HuH-7.5 (cell line): ENCODE measurements at regions not wholly inside any gene's neighbourhood (a gene's known extent, or its start where the extent isn't known, plus 50 kb on each side); places are given as distances from the start of the nearest gene placed in this dataset.

Experiments
- DNase-seq: peaks from one replicate; pipeline ENCODE4 v3.0.0; 2011; ENCODE audit warnings: low spot score

DNA sequence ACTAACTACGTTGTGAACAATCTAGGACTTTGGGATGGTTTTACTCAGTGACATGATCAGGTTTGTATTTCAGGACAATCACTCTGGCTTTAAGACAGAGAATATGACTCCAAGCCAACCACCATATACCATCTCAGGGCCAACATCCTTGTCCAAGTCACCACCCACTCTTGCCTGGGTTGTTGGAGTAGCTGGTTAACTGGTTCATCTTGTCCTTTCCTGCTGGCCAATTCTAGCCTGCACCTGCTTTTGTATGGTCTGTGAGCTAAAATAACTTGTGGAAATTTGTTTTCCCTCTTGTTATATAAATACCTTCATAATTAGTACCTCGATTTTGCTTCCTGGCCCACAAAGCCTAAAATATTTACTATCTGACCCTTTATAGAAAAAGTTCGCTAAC is 306.8 kb upstream of the STT3B start:
- DNase-seq, result no peak

DNA sequence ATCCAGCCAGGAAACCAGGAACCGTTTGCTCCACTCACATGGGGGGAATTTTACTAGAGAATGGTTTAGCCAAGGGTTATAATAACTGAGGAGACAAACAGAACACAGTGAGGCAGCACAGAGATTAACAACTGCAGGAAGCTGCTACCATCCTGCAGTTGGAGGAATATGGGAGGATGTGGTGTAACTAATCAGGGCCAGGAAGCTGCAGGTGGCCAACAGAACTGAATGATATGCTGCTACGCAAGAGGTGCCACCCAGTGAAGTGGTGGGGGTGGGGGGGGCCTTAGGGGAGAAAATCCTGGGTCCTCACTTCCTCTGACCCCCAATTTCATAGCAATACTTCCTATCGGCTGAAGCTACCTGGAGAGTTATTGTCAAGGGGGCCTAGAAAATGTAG is 306.4 kb upstream of the STT3B start:
- DNase-seq, result no peak

DNA sequence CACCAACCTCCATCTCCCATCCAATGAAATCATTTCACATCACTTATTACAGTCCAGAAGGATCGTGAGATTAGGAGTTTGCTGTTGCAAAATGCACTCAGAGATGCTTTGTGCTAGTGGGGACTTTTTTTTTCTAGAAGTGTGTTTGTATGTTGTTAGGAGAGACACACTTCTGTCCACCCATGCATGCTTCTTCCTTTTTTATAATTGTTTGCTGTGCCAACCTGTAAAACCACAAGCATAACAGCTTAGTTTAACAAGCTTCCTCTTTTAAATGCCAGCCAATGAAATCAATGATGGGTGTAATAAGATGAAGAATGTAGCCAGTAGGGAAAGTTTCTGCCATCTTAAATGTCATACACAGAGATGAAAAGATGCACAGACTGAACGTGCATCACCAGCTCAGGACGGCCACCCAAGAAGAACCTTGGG is 305.6 kb upstream of the STT3B start:
- DNase-seq, result no peak

DNA sequence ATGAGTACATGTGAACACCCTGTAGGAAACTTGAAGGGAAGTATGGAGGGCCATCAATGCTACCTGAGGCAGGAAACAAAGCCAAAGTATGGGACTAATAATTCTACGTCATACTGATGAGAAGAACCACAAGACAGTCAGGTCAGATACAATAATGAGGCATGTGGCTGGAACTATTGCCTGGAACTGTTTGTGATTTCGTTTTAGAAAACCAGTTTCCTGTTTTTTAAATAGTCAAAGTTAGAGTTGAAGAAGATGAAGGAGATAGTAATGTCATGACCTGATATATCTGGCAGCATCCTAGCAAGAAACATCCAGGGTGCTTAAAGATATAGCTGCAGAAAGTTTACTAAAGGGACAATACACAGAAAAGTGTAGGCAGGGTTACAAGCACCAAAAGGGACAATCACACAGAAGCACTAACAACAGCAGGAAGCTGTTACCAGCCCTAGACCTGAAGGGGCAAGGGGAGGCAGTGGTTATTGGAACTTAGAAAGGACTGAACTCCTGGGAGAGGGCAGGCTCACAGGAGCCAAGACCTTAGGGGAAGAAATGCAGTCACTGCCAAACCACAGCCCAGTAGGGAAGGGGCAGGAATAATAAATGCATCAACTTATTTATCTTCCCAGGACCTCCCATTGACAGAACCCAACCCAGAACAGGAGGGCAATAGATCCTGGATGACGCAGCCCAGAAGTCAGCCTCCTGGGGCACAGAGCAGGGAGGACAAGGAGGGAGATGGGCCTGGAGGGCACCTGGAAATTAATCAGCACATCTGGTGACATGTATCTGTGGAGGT is 302.1 kb upstream of the STT3B start:
- no peak for DNase-seq

DNA sequence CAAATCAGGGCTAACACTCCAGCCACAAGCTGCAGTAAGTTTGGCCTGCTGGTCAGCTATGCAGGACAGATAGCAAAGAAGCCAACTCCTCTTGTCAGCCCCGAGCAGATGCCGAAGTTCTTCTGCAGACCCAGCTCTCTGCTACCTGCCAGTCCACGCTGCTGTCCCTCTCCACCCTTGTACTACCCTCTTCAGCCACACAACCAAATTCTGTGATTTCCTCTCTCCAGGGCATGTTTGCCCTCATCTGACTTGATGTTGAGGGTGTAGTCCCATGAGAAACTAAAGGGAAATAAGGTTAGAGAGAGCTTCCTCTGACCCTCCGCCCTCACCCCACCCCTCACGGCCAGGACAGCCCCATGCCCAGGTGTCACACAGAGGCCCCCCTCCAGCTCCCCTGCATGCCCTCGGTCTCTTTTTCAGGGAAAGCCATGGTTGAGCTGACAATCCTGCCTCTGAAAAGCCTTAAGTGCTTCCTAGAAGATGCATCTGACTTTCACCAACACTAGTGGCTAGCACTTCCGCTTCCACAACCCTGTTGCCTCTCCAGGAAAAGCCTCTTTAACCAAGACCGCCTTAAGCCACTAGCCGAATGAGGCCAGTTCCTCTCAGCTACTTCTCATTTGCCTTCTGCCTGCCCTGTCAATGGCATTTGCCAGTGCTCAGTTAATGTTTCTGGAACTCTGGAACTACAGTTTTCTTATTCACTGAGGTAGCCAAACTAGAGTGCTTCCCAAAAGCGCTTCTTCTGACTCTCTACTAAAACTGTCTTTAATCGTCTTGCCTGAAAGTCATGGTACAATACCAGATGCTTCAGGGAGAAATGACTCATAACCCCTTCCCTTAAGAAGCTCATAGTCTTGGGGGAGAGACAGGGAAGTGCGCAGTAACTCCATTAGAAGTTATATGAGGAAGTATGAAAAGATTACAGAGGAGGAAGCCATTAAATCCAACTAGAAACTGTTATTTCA is 300.4 kb upstream of the STT3B start:
- DNase-seq, result no peak

DNA sequence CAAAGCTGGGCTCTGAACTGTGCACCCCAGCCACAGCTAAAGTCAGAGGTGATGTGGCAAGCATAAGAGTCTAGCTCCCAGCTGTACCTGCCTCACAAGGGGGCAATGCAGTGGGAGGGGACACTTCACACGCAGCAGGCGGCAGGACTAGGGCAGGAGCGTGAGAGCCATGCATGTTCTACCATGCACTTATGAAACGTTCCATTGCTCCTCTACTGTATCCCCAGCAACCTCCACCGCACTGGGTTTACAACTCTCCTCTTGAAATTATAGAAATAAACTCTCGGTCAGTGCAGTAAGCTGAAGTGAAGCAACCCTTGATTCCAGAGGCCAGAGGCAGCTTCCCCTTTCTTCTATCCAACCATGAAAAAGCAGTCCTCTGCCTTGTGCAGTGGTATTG is 298.6 kb upstream of the STT3B start:
- DNase-seq, result no peak

DNA sequence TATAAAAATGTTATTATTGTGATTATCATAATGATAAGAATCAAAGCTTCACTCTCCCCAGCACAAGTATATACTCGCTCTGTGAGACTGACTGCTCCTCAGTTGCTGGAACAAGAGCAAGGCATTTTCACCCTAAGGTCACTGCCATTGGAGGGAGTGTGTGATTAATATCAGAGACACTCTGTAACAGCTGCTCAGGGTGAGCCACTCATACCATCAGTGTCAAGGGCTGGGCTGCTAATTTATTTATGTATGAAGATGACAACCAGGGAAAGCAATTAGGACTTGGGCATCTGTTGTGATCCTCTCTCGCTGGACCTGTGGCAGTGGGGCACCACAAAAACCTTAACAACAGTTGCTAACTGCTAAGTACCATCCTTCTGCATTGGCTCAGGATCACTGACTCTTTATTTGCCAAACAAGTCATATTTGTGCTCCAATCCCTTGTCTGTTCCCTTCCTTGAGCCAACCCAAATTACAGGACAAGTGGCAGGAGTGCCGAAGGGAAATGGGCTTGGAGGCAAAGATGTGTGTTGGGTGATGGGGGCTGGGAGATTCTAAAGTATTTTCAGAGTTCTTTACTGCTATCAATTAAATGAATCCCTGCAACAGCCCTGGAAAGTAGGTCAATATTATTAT is 297.5 kb upstream of the STT3B start:
- DNase-seq, result no peak

DNA sequence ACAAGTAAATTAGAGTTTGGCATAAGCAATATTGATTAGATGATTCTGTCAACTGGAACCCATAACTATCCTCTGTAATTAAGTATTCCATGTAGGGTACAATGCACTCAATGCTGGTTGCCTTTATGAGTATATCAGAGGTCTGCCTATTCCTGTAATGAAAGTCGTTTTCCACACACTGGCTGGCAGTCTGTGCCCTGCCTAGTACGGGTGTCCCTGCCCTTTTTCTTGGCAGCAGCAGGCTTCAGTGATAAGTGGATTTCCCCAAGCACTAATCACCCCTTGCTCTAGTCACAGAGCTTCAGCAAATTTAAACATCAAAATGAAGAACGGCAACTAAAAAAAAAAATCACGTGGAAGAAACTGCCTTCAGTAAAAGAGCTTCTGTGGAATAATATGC is 294.8 kb upstream of the STT3B start:
- no peak for DNase-seq

DNA sequence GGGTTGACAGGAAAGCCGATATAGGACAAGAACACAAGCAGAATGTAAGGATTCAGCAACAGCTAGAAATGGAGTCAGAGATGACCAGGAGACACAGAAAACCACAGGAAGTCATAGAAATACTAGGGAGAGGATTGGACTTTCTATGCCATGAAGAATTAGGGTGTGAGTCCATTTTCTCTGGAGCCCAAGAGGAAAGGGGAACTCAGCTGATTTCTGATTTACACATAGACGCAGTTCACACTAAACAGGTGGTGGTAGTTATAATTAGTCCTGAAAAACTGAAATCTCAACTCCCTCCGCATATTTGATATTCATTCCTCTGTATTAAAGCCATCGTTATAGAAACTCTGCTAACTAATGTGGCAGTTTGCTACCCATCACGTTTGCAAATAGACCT is 292.7 kb upstream of the STT3B start:
- DNase-seq, result no peak

DNA sequence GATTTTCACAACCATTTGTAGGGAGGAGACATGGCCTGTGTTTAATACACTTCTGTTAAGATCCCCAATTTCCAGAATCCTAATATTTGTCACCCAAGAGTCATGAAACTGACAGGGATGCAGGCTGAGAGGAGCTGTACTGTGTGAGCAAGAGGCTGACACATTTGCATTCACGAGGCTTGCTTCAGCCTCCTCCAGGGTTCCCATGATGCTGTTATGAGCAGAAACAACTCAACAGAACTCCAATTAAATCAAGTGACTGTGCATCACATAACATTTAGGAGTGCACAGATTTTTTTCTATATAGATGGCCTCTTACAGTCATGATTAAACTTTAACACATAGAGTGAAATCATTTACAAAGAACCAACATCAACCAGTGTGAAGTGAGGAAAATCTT is 292.3 kb upstream of the STT3B start:
- DNase-seq, result no peak

DNA sequence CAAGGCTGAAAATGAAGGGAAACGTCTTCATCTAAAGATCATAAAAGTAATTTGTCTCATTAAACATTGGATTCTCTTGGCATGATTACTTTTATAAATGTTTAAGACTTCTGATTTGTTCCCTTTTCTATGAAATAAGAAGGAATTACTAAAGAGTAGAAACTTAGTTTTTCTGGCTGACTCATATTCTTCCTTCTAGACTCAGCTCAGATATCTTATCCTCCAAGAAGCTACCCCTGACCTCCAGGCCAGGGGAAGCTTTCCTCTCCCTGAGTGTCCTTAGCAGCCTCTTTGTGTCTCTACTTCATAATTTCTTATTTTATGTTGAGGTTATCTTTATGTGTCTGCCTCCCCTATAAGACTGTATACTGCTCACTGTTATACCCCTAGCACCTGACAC is 291.9 kb upstream of the STT3B start:
- no peak for DNase-seq

DNA sequence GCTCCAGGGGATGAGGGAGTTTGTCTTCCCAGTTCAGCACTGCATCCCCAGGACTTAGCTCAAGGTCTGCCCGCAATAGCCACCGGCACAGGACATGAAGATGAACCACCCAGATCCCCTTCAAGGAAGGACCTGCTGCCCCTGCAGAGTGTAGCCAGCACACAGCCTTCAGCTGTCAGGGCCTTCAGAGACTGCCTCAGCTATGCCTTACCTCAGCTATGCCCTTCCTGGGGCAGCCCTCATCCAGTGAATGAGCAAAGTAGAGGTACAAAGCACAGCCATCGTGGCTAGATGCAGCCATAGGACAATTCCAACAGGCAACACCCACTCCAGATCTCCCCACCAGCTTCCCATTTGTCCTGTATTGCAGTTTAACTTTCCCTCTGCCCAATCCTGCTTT is 291.2 kb upstream of the STT3B start:
- DNase-seq, result no peak

DNA sequence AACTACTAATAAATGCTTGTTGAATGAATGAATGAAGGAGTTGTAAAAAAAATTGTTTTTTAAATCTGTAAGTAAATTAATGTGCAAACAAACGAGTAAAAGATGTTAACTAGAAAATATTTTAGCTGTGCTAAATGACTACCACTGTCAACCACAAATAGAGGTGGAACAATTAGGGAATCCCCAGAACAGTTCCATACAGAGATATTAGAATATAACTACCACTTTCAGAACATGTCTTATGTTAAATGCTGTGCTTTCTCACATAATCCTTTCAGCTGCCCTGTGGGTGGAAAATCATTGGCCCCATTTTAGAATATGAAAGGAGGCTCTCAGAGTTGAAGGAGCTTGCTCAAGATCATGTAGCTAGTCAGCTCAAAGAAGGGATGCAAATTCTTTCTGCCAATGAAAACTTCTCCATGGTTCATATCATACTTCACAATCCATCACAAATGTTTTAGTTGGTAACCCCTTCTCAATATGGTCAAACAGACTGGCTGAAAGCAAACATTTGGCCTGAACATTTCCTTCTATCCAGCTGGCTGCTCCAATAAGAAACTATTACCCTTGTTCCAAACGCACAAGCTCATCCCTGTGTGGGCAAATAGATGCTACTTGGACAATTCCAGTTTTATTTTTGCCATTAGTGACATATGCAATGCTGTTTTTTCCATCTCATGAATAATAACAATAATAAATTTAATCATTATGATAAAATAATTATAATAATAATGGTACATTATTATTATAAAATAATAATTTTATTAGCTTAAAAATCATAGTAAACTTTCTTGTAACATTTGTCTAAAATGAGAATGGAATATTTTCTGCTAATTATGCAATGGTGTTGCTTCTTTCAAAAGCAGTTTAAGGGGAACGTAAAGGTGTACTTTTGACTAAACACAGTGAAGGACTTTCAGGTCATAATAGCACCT is 290.4 kb upstream of the STT3B start:
- DNase-seq, result no peak

DNA sequence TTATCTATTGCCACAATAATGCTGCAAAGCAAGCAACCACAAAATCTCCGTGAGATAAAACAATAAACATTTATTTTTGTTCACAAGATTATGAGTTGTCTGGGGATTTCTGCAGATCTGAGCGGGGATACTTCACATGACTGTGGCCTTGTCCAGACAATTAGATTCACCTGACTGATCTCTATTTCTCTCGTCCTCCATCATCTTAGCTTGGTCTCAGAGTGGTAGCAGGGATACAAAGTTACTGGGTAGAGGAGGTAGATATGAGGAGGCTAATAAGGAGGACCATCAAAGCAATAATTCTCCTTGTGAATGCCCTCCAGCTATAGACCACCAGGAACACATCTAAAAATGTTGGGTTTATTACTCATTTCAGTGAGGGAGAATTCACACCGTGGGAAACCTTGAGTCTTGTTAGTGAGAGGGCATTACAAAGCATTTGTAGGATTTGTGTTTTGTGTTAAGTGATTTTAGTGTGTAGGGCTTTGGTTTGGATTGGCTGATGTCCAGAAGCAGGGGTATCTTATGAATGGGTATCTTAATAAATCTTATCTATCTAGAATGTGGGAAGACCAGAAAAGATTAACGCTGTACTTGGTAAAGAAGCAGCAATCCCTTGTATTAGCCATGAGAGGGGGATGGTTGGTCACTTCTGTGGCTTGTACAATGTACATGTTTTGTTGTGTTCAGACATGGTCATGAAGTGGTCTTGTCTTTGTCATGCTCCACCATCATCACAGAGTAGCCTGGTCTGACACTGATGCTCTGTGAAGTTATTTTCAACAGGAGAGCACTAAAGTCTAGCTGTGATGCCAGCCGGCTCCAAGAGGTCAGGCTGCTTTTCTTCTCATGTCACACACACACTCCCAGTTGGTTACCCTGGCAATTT is 287.6 kb upstream of the STT3B start:
- DNase-seq, result no peak

DNA sequence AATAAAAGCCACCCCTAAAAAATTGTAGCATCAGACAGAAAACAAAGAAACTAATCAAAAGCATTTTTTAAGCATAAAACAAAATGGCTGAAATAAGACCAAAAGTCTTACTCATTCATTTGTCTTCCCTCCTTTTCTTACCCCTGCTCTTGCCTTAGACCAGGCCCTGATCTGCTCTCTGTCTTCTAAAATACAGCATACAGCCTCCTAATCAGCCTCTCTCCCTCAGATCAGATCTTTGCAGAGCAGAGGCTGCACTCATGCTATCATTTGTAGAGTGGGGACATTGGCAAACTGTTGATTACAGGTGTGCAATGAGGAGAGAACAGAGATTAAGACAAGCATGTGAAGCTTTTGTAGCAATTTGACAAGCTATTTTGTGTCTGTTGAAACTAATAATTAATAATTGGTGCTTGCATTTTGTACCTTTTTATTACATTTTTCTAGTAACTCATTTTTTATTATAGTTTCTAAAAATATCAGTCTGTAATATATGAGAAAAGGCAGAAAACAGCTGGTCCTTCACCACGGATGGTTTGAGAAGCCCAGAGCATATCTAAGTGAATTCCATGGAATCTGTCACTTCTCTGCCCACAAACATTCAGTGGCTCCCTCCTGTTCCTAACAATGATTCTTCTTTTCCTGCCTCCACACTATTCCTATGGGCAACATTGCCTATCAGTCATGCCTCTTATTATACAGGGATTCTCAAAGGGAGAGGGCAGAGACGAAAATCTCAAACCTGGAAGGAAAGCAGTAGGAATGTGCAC is 286.2 kb upstream of the STT3B start:
- DNase-seq, result no peak

DNA sequence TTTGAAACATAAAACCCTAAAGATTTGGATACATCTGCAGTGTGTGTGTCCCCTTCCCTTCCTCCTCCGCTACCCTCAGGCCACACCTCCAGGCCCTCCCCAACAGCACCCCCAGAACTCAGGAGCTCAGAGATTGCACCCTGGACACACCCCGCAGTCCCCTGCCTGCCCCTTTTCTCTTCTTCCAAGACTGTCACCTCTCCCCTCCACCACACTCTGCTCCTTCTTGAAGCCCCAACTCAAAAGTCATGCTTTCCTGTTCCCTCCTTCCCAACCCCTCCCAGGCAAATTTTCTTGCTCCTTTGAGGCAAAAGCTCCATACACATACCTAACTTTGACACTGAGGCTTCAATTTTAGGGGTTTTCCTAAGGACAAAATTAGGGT is 285.7 kb upstream of the STT3B start:
- DNase-seq, result no peak

DNA sequence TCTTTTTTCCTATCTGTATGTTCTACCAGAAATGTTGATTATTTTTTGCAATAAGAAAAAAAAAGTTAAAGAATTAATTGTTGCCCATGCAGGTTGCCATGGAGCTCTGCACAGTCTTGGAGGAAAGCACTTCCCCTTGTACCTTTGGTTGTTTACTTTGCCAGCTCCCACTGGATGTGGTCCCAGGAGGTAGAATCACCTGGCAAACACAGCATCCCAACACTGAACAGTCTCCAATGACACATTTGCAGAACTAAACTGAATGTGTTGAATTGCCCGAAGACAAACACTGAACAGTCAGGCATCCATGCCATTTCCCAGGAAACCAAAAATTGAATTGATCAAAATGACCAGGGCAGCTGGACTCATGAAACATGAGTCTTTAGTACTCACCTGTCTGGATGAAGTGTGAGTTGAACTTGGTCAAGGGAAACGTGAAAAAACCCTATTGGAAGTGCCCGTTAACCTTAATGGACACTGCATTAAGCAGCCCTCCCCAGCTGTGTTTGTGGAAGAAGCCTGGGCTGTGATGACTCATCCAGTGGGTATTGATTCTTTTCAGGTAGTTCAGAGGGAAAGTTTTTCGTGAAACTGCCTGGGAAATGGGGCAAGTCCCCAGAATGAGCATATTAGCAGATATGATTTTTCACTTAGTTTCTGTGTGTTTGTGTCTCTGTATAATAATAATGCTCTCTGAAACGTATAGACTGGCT is 284.7 kb upstream of the STT3B start:
- peak; percentile 35 for DNase-seq

DNA sequence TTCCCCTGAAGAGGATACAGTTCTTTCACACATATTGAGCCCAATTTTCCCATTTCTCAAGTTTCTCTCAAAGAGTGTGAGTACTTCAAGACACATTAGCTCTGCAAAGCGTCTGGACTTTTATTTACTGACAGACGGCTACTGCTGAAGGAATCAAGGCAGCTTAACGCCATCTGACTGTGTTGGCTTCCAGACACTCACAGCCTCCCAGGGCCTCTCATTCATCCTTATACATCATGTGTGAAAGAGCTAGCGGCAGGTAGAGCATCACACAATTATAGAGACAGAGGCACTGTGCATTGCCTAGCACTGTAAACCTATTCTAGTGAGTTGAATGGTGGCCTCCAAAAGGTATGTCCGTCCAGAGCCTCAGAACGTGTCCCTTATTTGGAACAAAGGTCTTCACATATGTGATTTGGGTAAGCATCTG is 284.1 kb upstream of the STT3B start:
- no peak for DNase-seq

DNA sequence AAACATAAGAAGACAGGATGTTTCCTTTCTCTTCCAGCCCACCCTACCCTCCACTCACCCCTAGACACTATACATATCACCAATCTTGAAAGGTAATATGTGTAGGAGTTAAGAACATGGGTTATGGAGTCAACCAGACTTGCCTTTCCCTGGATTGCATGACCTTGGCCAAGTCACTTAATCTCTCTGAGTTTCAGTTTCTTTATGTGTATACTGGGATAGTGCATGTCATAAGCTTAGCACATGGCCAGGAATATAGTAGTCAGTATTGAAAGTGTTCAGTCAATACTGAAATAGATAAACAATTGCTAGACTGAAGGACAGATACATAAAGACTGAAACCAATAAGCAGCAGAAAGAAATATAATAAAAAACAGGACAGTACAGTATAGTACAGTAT is 283.2 kb upstream of the STT3B start:
- DNase-seq, result no peak
